PC-3 (cell line): ENCODE measurements at regions not wholly inside any gene's neighbourhood (a gene's known extent, or its start where the extent isn't known, plus 50 kb on each side); places are given as distances from the start of the nearest gene placed in this dataset.

Experiments
- ATAC-seq: fragments of 200-7000 bp; cut with Tn5 transposase; 2 replicates; pipeline ENCODE4 v1.9.1; 2020; ENCODE audit warnings: mild to moderate bottlenecking, moderate library complexity
- BruUV-seq: library from RNA; stranded (reverse); fragments of 400-500 nt; replicated peaks from 2 replicates; lab custom pipeline; 2021; lab: Mats Ljungman, UMichigan
- CTCF ChIA-PET: fragments of 300-600 bp; sonication (Branson Sonifier 250); formaldehyde crosslinking; loops from one replicate; lab custom pipeline; 2022; ENCODE audit warnings: antibody characterized with exemption; lab: Charles Lee
- POLR2A ChIA-PET: fragments of 300-600 bp; sonication (Branson Sonifier 250); formaldehyde crosslinking; loops from one replicate; lab custom pipeline; 2022; ENCODE audit warnings: antibody characterized with exemption; ENCODE audit not compliant: unreplicated experiment; lab: Charles Lee
- DNase-seq: peaks from one replicate; pipeline ENCODE4 v3.0.0-alpha.2; 2015
- H2AFZ ChIP-seq: fragments of 300-600 bp; sonication (generic); 2 replicates; pipeline ENCODE4 v1.6.0; 2016; ENCODE audit warnings: antibody characterized with exemption, low read length
- H3F3A ChIP-seq: fragments of 300-600 bp; sonication (generic); one replicate; pipeline ENCODE4 v1.6.0; 2017; ENCODE audit warnings: antibody characterized with exemption, low read length, control low read depth, mild to moderate bottlenecking; ENCODE audit not compliant: unreplicated experiment
- H3K27ac ChIP-seq: fragments of 300-600 bp; sonication (generic); 2 replicates; pipeline ENCODE4 v1.5.1; 2016; ENCODE audit warnings: mild to moderate bottlenecking, low read length
- H3K27me3 ChIP-seq: fragments of 300-600 bp; sonication (generic); 2 replicates; pipeline ENCODE4 v1.6.1; 2016; ENCODE audit warnings: low read length, mixed read lengths
- H3K36me3 ChIP-seq: fragments of 300-600 bp; sonication (generic); 2 replicates; pipeline ENCODE4 v1.6.1; 2016; ENCODE audit warnings: low read depth, mixed run types, low read length, mixed read lengths
- H3K4me1 ChIP-seq: fragments of 300-600 bp; sonication (generic); 2 replicates; pipeline ENCODE4 v1.5.1; 2016; ENCODE audit warnings: low read length; ENCODE audit not compliant: insufficient read depth
- H3K4me2 ChIP-seq: fragments of 300-600 bp; sonication (generic); 2 replicates; pipeline ENCODE4 v1.6.0; 2016; ENCODE audit warnings: low read length
- H3K4me3 ChIP-seq: fragments of 300-600 bp; sonication (generic); 2 replicates; pipeline ENCODE4 v1.5.1; 2016; ENCODE audit warnings: mild to moderate bottlenecking, low read length, mixed read lengths
- H3K79me2 ChIP-seq: fragments of 300-600 bp; sonication (generic); 2 replicates; pipeline ENCODE4 v1.6.1; 2017; ENCODE audit warnings: low read length, mixed read lengths
- H3K9ac ChIP-seq: fragments of 300-600 bp; sonication (generic); 2 replicates; pipeline ENCODE4 v1.6.0; 2016; ENCODE audit warnings: mild to moderate bottlenecking, low read length
- H3K9me2 ChIP-seq: fragments of 300-600 bp; sonication (generic); replicated peaks from 2 replicates; pipeline ENCODE4 v1.6.1; 2016; ENCODE audit warnings: mixed run types, low read length, mixed read lengths
- H3K9me3 ChIP-seq: fragments of 300-600 bp; sonication (generic); 2 replicates; pipeline ENCODE4 v1.6.1; 2016; ENCODE audit warnings: low read length, mixed read lengths
- H4K20me1 ChIP-seq: fragments of 300-600 bp; sonication (generic); 2 replicates; pipeline ENCODE4 v1.6.1; 2016; ENCODE audit warnings: low read length, mixed read lengths
- EZH2 ChIP-seq: fragments of 300-600 bp; sonication (generic); IDR thresholded peaks from one replicate; pipeline ENCODE4 v1.6.1; 2017; ENCODE audit warnings: antibody characterized with exemption, mild to moderate bottlenecking, low read length; ENCODE audit not compliant: unreplicated experiment
- EZH2phosphoT487 ChIP-seq: fragments of 300-600 bp; sonication (generic); IDR thresholded peaks from 2 replicates; pipeline ENCODE4 v1.6.1; 2018; ENCODE audit warnings: mild to moderate bottlenecking, antibody characterized with exemption, low read length, borderline replicate concordance
- intact Hi-C: fragments of 100-400 bp; cut with micrococcal nuclease; formaldehyde crosslinking; loops from 2 replicates; pipeline ENCODE4 v1.9.0; 2023
- TF ChIP-seq, protein P1 (sequence below): fragments of 300-600 bp; sonication (generic); conservative IDR thresholded peaks from 2 replicates; pipeline ENCODE4 v1.5.1; 2017; ENCODE audit warnings: antibody characterized with exemption, low read depth, mild to moderate bottlenecking, low read length

GRCh38 chr19:29404951-29405727, 120.7 kb upstream of the VSTM2B start:
- ATAC-seq, result no peak
- Histone ChIP-seq H3K27ac (no peak overlapping the region), H3K9ac (no peak overlapping the region), H4K20me1 (no peaks in the 10 kb centered on the region), H3K36me3 (no peaks in the 10 kb centered on the region), H3K79me2 (no peaks in the 10 kb centered on the region), H3K9me2 (no peaks in the 10 kb centered on the region), H3K4me1 (no peaks in the 10 kb centered on the region), H3K4me3 (no peak overlapping the region), H3K4me2 (no peak overlapping the region), H3K27me3 (peaks cover 10% of the 10 kb centered on the region; the same call in 1 of the 2 replicates), H2AFZ (no peak overlapping the region), H3F3A (no peaks in the 10 kb centered on the region), H3K9me3 (no peaks in the 10 kb centered on the region)
- ChIA-PET POLR2A (no interaction called here), CTCF (no interaction called here)
- peak; percentile 1 for DNase-seq
- intact Hi-C loops, result no loop called here
- no peak for TF ChIP-seq EZH2phosphoT487
- no peak for TF ChIP-seq EZH2
- TF ChIP-seq, protein P1, sequence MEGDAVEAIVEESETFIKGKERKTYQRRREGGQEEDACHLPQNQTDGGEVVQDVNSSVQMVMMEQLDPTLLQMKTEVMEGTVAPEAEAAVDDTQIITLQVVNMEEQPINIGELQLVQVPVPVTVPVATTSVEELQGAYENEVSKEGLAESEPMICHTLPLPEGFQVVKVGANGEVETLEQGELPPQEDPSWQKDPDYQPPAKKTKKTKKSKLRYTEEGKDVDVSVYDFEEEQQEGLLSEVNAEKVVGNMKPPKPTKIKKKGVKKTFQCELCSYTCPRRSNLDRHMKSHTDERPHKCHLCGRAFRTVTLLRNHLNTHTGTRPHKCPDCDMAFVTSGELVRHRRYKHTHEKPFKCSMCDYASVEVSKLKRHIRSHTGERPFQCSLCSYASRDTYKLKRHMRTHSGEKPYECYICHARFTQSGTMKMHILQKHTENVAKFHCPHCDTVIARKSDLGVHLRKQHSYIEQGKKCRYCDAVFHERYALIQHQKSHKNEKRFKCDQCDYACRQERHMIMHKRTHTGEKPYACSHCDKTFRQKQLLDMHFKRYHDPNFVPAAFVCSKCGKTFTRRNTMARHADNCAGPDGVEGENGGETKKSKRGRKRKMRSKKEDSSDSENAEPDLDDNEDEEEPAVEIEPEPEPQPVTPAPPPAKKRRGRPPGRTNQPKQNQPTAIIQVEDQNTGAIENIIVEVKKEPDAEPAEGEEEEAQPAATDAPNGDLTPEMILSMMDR, result no peak
- BruUV-seq, result no TSS peak

DNA sequence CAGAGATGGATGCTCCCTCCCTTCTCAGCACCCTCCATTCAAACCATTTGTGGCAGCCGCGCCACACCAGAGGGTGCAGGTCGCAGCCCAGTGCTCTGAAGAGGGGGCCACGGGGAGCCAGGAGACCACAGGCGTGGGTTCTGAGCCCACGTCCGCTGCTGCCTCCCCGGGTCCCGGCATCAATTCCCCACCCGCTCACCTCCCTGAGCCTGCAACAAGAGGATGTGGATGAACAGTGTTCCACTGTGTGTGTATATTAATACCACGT, 120.1 kb upstream of the VSTM2B start:
- ATAC-seq, result no peak
- Histone ChIP-seq H3K4me2 (no peak overlapping the region), H3K79me2 (no peaks in the 10 kb centered on the region), H3K4me3 (no peak overlapping the region), H4K20me1 (no peaks in the 10 kb centered on the region), H3K9ac (no peak overlapping the region), H3K36me3 (no peaks in the 10 kb centered on the region), H3F3A (no peaks in the 10 kb centered on the region), H3K4me1 (no peaks in the 10 kb centered on the region), H3K9me2 (no peaks in the 10 kb centered on the region), H3K9me3 (no peaks in the 10 kb centered on the region), H3K27ac (no peak overlapping the region), H3K27me3 (peaks cover 10% of the 10 kb centered on the region; the same call in 1 of the 2 replicates), H2AFZ (no peak overlapping the region)
- no TSS peak for BruUV-seq
- DNase-seq, result no peak
- CTCF ChIA-PET, result no interaction called here
- POLR2A ChIA-PET, result no interaction called here
- TF ChIP-seq EZH2phosphoT487 (no peak), EZH2 (no peak)
- TF ChIP-seq, protein P1, result no peak
- intact Hi-C loops, result no loop called here

GRCh38 chr19:29409076-29409862, 116.5 kb upstream of the VSTM2B start:
- Histone ChIP-seq H3K36me3 (no peaks in the 10 kb centered on the region), H4K20me1 (no peaks in the 10 kb centered on the region), H2AFZ (no peak overlapping the region), H3F3A (no peaks in the 10 kb centered on the region), H3K4me1 (no peaks in the 10 kb centered on the region), H3K4me2 (no peak overlapping the region), H3K27ac (no peak overlapping the region), H3K4me3 (no peak overlapping the region), H3K79me2 (no peaks in the 10 kb centered on the region), H3K9me3 (no peaks in the 10 kb centered on the region), H3K9ac (no peak overlapping the region), H3K9me2 (no peaks in the 10 kb centered on the region), H3K27me3 (peaks cover 10% of the 10 kb centered on the region; the same call in 1 of the 2 replicates)
- CTCF ChIA-PET, result no interaction called here
- no peak for DNase-seq
- no peak for ATAC-seq
- BruUV-seq, result no TSS peak
- intact Hi-C loops, result no loop called here
- TF ChIP-seq, protein P1, result no peak
- TF ChIP-seq EZH2 (no peak), EZH2phosphoT487 (no peak)
- POLR2A ChIA-PET, result no interaction called here
